ENCODE measurements at regions not wholly inside any gene's neighbourhood (a gene's known extent, or its start where the extent isn't known, plus 50 kb on each side); places are given as distances from the start of the nearest gene placed in this dataset.

DNA sequence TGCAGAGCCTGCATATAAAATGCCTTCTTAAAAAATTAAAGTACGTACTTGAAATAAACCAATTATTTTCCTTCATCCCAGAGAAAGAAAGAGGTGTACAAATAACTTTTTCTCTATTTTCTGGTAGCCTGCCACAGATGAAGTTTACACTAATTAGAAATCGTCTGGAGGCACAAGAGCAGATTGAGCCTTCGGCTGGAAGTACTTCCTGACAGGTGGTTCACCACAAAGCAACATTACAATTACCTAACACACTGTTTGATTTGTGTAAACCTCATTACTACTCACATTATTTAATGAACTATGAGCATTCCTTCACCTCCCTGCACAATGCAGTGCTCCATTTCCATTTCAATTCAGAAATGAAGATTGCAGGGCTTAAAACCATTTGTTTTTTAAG, 856.1 kb downstream of the SI start:
- Mint-ChIP-seq H3K36me3 (no peaks in the 10 kb centered on the region), H3K4me3 (no peak overlapping the region), H3K27me3 (peaks cover 3% of the 10 kb centered on the region), H3K27ac (no peak overlapping the region), H3K9me3 (peaks cover 5% of the 10 kb centered on the region), H3K4me1 (ENCODE audit: unreplicated experiment) (no peaks in the 10 kb centered on the region)
- TF ChIP-seq, protein P1, sequence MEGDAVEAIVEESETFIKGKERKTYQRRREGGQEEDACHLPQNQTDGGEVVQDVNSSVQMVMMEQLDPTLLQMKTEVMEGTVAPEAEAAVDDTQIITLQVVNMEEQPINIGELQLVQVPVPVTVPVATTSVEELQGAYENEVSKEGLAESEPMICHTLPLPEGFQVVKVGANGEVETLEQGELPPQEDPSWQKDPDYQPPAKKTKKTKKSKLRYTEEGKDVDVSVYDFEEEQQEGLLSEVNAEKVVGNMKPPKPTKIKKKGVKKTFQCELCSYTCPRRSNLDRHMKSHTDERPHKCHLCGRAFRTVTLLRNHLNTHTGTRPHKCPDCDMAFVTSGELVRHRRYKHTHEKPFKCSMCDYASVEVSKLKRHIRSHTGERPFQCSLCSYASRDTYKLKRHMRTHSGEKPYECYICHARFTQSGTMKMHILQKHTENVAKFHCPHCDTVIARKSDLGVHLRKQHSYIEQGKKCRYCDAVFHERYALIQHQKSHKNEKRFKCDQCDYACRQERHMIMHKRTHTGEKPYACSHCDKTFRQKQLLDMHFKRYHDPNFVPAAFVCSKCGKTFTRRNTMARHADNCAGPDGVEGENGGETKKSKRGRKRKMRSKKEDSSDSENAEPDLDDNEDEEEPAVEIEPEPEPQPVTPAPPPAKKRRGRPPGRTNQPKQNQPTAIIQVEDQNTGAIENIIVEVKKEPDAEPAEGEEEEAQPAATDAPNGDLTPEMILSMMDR (conservative IDR thresholded peaks at IDR 0.05), result no peak
- no peak for DNase-seq (ENCODE audit: extremely low spot score, unreplicated experiment)

DNA sequence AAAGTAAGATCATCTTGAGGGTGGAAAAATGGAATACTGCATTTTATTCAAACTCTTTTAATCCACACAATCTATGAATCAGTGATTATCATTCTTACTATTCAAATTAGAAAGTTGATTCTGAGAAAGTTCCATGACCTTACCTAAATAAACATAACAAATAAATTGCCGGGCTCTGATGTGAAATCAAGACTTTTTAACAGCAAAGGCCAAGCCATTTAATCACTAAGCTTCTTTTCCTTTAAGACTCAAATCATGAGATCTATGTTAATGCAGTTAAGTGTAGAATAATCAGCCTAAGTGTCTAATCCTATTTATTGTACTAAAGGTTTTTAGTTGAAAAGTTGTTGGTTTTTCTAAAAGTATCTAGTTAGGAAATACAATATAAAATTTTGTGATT, 857.0 kb downstream of the SI start:
- Mint-ChIP-seq H3K27me3 (peaks cover 3% of the 10 kb centered on the region), H3K27ac (no peak overlapping the region), H3K9me3 (peaks cover 5% of the 10 kb centered on the region), H3K4me1 (ENCODE audit: unreplicated experiment) (no peaks in the 10 kb centered on the region), H3K4me3 (no peak overlapping the region), H3K36me3 (no peaks in the 10 kb centered on the region)
- DNase-seq (ENCODE audit: extremely low spot score, unreplicated experiment), result no peak
- TF ChIP-seq, protein P1 (conservative IDR thresholded peaks at IDR 0.05), result no peak

- Mint-ChIP-seq H3K9me3 (no peaks in the 10 kb centered on the region), H3K4me1 (ENCODE audit: unreplicated experiment) (no peaks in the 10 kb centered on the region), H3K36me3 (no peaks in the 10 kb centered on the region), H3K27me3 (no peaks in the 10 kb centered on the region), H3K27ac (no peak overlapping the region), H3K4me3 (no peak overlapping the region)
- no peak for DNase-seq (ENCODE audit: extremely low spot score, unreplicated experiment)
- TF ChIP-seq, protein P1 (conservative IDR thresholded peaks at IDR 0.05), result no peak
Measured at GRCh38 chr3:164209363-164209762, 868.9 kb downstream of the SI start.

GRCh38 chr3:164208821-164209220, 869.5 kb downstream of the SI start:
- H3K36me3 Mint-ChIP-seq, result no peaks in the 10 kb centered on the region
- no peak overlapping the region for H3K27ac Mint-ChIP-seq

DNA sequence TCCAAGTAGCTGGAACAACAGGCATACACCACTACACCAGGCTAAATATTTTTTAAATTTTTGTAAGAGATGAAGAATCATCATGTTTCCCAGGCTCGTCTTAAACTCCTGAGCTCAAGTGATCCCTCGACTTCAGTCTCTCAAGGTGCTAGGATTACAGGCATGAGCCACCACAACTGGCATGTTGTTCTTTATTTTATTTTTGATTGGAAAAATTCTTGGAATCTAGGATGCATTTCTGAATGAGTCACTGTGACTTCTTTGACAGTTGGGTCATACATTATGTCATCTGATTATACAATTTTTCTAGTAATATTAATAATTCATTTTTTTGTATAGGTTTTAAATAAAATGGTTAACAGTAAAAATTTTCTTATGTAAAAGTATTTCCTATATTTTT, 870.2 kb downstream of the SI start:
- no peaks in the 10 kb centered on the region for H3K9me3 Mint-ChIP-seq
- DNase-seq (ENCODE audit: extremely low spot score, unreplicated experiment), result no peak
- H3K4me3 Mint-ChIP-seq, result no peak overlapping the region
- no peaks in the 10 kb centered on the region for H3K36me3 Mint-ChIP-seq
- no peaks in the 10 kb centered on the region for H3K27me3 Mint-ChIP-seq
- H3K27ac Mint-ChIP-seq, result no peak overlapping the region
- no peaks in the 10 kb centered on the region for H3K4me1 Mint-ChIP-seq (ENCODE audit: unreplicated experiment)
- TF ChIP-seq, protein P1 (conservative IDR thresholded peaks at IDR 0.05), result no peak

More at GRCh38 chr3:164208821-164209220, 869.5 kb downstream of the SI start:
- Mint-ChIP-seq H3K27me3 (no peaks in the 10 kb centered on the region), H3K4me3 (no peak overlapping the region), H3K4me1 (ENCODE audit: unreplicated experiment) (no peaks in the 10 kb centered on the region), H3K9me3 (no peaks in the 10 kb centered on the region)
- no peak for DNase-seq (ENCODE audit: extremely low spot score, unreplicated experiment)
- TF ChIP-seq, protein P1 (conservative IDR thresholded peaks at IDR 0.05), result no peak
